ENCODE measurements at regions not wholly inside any gene's neighbourhood (a gene's known extent, or its start where the extent isn't known, plus 50 kb on each side); places are given as distances from the start of the nearest gene placed in this dataset.

GRCh38 chr5:142517840-142518239 lies 168.1 kb downstream of the FGF1 start (continued):
- peak; percentile 39; the same call in 1 of the 2 replicates for TF ChIP-seq PAXIP1 (CRISPR knock-in tag; conservative IDR thresholded peaks at IDR 0.05)

DNA sequence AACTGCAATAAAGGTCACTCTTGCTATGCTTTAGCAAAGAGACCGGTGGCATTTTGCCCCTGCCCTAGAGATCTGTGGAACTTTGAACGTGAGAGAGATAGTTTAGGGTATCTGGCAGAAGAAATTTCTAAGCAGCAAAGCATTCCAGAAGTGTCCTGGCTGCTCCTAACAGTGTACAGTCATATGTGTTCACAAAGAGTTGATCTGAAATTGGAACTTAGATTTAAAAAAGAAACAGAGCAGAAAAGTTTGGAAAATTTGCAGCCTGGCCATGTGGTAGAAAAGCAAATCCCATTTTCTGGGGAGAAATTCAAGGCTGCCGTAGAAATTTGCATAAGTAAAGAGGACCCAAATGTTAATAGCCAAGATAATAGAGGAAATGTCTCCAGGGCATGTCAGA lies 169.2 kb downstream of the FGF1 start:
- H3K4me3 ChIP-seq (replicated peaks in 1 of 3; ENCODE audit: insufficient read depth in 1 of 3, low read depth in 2 of 3, low read length in 3 of 3): no peak overlapping the region
- no peak overlapping the region for H3K27ac ChIP-seq (ENCODE audit: extremely low read length, insufficient read depth, low read length)
- no peaks in the 10 kb centered on the region for H3K36me3 ChIP-seq (replicated peaks in 1 of 2; ENCODE audit: control insufficient read depth in 1 of 2, insufficient read depth in 2 of 2, low read length in 2 of 2)
- no TSS peak for BruUV-seq (replicated peaks)
- H3K9ac ChIP-seq (ENCODE audit: insufficient read depth, low read depth, low read length): no peak overlapping the region
- H3K4me1 ChIP-seq (ENCODE audit: insufficient read depth, low read length): peaks cover 61% of the 10 kb centered on the region
- TF ChIP-seq, protein P1, sequence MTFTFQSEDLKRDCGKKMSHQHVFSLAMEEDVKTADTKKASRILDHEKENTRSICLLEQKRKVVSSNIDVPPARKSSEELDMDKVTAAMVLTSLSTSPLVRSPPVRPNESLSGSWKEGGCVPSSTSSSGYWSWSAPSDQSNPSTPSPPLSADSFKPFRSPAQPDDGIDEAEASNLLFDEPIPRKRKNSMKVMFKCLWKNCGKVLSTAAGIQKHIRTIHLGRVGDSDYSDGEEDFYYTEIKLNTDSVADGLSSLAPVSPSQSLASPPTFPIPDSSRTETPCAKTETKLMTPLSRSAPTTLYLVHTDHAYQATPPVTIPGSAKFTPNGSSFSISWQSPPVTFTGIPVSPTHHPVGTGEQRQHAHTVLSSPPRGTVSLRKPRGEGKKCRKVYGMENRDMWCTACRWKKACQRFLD (CRISPR knock-in tag; IDR thresholded peaks at IDR 0.05; ENCODE audit: borderline replicate concordance): no peak
- peak; percentile 99 for TF ChIP-seq ZNF841 (CRISPR knock-in tag; IDR thresholded peaks at IDR 0.05; ENCODE audit: borderline replicate concordance)
- DNase-seq (ENCODE audit: low spot score) (no peak), ATAC-seq (no peak), FAIRE-seq (no peak)
- H4K20me1 ChIP-seq (ENCODE audit: insufficient read depth, low read length): no peaks in the 10 kb centered on the region
- in situ Hi-C loops (cut with HindIII; ENCODE audit: extremely low pct_ligation_motif_present, low pct_unique_long_range_greater_than_20kb): no loop called here
- H3K27me3 ChIP-seq (ENCODE audit: control insufficient read depth in 1 of 2, insufficient read depth in 2 of 2, low read length in 2 of 2): no peaks in the 10 kb centered on the region
- 84% methylated on average over 3 of the region's 3 CpGs for WGBS (ENCODE audit: low lambda C conversion rate)
- H3K79me2 ChIP-seq (ENCODE audit: insufficient read depth, low read length): no peaks in the 10 kb centered on the region
- H3K9me3 ChIP-seq (ENCODE audit: low read length): peaks cover 10% of the 10 kb centered on the region; the same call in 1 of the 2 replicates
- H2AFZ ChIP-seq (ENCODE audit: low read length): no peak overlapping the region
- H3K4me2 ChIP-seq (ENCODE audit: low read depth, low read length): no peak overlapping the region
- ChIA-PET POLR2A (no interaction called here), CTCF (ENCODE audit: low intra/inter-chr PET ratio, low total read pairs) (no interaction called here)
- intact Hi-C loops (cut with micrococcal nuclease; ENCODE audit: unreplicated experiment): no loop called here
